GM12892 (cell line): ENCODE measurements at regions not wholly inside any gene's neighbourhood (a gene's known extent, or its start where the extent isn't known, plus 50 kb on each side); places are given as distances from the start of the nearest gene placed in this dataset.

Source experiments
- POLR2AphosphoS5 ChIP-seq: IDR thresholded peaks from 2 replicates; pipeline ENCODE4 v1.6.1; 2011; ENCODE audit warnings: low read depth, low read length, control low read depth
- TAF1 ChIP-seq: IDR thresholded peaks from 2 replicates; pipeline ENCODE4 v1.6.1; 2011; ENCODE audit warnings: low read depth, mild to moderate bottlenecking, control low read depth, low read length, borderline replicate concordance

GRCh38 chr6:113676057-113676456 lies 181.1 kb upstream of the MARCKS start:
- TF ChIP-seq TAF1, result no peak
- TF ChIP-seq POLR2AphosphoS5, result no peak
